Lower leg skin (tissue), 4 donors: ENCODE measurements at regions not wholly inside any gene's neighbourhood (a gene's known extent, or its start where the extent isn't known, plus 50 kb on each side); places are given as distances from the start of the nearest gene placed in this dataset.

Experiments used
- DNase-seq, 2 donors: peaks; one replicate each; pipeline ENCODE4 v3.0.0-alpha.2; 2019; ENCODE audit warnings: low spot score in 2 of 2
- H3K4me3 ChIP-seq: fragments of 200-600 bp; sonication (generic); 2 replicates; pipeline ENCODE4 v1.5.1; 2017; ENCODE audit warnings: mild to moderate bottlenecking, low read depth; ENCODE audit not compliant: poor library complexity, severe bottlenecking
- CTCF ChIP-seq, 3 donors: fragments of 450-650 bp; IDR thresholded peaks; one replicate each; pipeline ENCODE4 v1.5.1; 2016; ENCODE audit warnings: antibody characterized with exemption in 3 of 3, mild to moderate bottlenecking in 3 of 3, moderate library complexity in 2 of 3
- POLR2A ChIP-seq, 2 donors: fragments of 450-650 bp; IDR thresholded peaks; one replicate each; pipeline ENCODE4 v1.6.1; 2016 to 2017; ENCODE audit warnings: antibody characterized with exemption in 2 of 2, mild to moderate bottlenecking in 1 of 2, moderate library complexity in 1 of 2
- WGBS, 2 donors: methylation state at CpG; one replicate each; pipeline ENCODE4 v1.1.5; 2018; 5-methylcytosine and 5-hydroxymethylcytosine counted together
- intact Hi-C: fragments of 100-400 bp; cut with DNase I; formaldehyde crosslinking; loops from one replicate; pipeline ENCODE4 v1.15.0; 2023; ENCODE audit warnings: low total_unique reads

- 88% methylated on average over 3 of the region's 3 CpGs for WGBS, 2 donors
- TF ChIP-seq POLR2A (IDR thresholded peaks at IDR 0.05) = no peak
- no peak for TF ChIP-seq CTCF (IDR thresholded peaks at IDR 0.05)
- H3K4me3 ChIP-seq = no peak overlapping the region
- intact Hi-C loops = no loop called here
- DNase-seq = no peak
These were observed 250.7 kb upstream of the SLC35B3 start for GRCh38 chr6:8686077-8686476.

GRCh38 chr6:8683204-8683603 is 247.9 kb upstream of the SLC35B3 start:
- DNase-seq = no peak
- intact Hi-C loops = no loop called here
- WGBS, 2 donors = 88 to 94% methylated on average over 1 of the region's 1 CpG
- TF ChIP-seq POLR2A (IDR thresholded peaks at IDR 0.05) (no peak), CTCF (IDR thresholded peaks at IDR 0.05) (no peak)
- no peak overlapping the region for H3K4me3 ChIP-seq

GRCh38 chr6:8679823-8680222 is 244.5 kb upstream of the SLC35B3 start:
- intact Hi-C loops = no loop called here
- no peak overlapping the region for H3K4me3 ChIP-seq
- DNase-seq = no peak
- no peak for TF ChIP-seq POLR2A (IDR thresholded peaks at IDR 0.05)
- no peak for TF ChIP-seq CTCF (IDR thresholded peaks at IDR 0.05)
- WGBS, 2 donors = 91 to 94% methylated on average over 2 of the region's 2 CpGs

GRCh38 chr6:8678466-8678865 is 243.1 kb upstream of the SLC35B3 start:
- TF ChIP-seq CTCF (IDR thresholded peaks at IDR 0.05) = no peak
- WGBS, 2 donors = 95 to 97% methylated on average over 5 of the region's 5 CpGs
- H3K4me3 ChIP-seq = no peak overlapping the region
- intact Hi-C loops = no loop called here
- DNase-seq = no peak

- no peak overlapping the region for H3K4me3 ChIP-seq
- TF ChIP-seq CTCF (IDR thresholded peaks at IDR 0.05) = no peak
- TF ChIP-seq POLR2A (IDR thresholded peaks at IDR 0.05) = no peak
- no peak for DNase-seq
- intact Hi-C loops = no loop called here
- WGBS, 2 donors = 83 to 85% methylated on average over 3 of the region's 3 CpGs
These were observed 238.8 kb upstream of the SLC35B3 start for GRCh38 chr6:8674126-8674525.

GRCh38 chr6:8672882-8673281 is 237.5 kb upstream of the SLC35B3 start:
- no peak for DNase-seq
- WGBS, 2 donors = 79 to 88% methylated on average over 3 of the region's 3 CpGs
- intact Hi-C loops = no loop called here
- H3K4me3 ChIP-seq = no peak overlapping the region
- TF ChIP-seq POLR2A (IDR thresholded peaks at IDR 0.05) (no peak), CTCF (IDR thresholded peaks at IDR 0.05) (no peak)
